HT1080 (cell line): ENCODE measurements at regions not wholly inside any gene's neighbourhood (a gene's known extent, or its start where the extent isn't known, plus 50 kb on each side); places are given as distances from the start of the nearest gene placed in this dataset.
"Not testable (repeated sequence)": the region's sequence is repeated elsewhere in the genome, so short reads cannot be mapped to it uniquely, and the experiment has no call there.

Source experiments
- DNase-seq: peaks from one replicate; pipeline ENCODE4 v3.0.0-alpha.2; 2015; ENCODE audit warnings: low read depth

- DNase-seq = no peak
These were observed 488.0 kb upstream of the CYLC2 start for GRCh38 chr9:102507044-102507687.

DNA sequence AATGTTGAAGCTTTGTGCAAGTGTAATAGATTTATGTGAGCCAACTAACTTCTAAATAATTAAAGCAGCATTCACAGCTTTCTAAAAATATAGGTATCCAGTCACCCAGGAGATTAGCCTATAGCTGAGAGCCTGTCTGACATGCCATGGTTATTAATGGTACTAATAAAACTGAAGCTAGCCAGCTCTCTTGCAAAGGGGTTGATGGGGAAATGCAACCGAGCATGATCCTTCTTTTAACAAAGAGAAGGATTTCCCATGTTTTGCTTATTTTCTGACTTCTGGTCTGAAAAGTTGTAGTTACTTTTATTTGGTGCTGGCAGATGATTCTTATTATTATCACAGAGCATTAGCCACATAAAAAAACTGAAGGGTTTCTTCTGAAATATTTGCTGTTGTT lies 488.7 kb upstream of the CYLC2 start:
- DNase-seq = no peak

DNA sequence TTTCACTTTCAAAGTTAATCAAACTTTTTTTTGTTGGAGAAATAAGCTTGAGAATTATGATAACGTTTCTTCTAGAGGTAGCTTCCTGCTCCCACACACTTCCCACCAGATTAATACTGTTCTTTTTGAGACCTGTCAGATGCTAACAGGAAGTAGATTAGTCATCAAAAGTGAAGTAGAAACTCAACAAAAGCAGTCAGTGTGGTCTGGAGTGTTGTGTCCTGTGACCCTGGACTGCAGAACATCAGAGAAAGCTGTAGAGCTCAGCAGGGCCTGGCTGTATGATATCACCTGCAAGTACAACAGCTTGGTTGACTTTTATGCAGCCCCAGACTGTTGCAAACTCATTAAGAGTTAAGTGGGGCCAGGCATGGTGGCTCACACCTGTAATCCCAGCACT lies 495.7 kb upstream of the CYLC2 start:
- DNase-seq = peak; percentile 90

GRCh38 chr9:102497709-102498108 lies 497.4 kb upstream of the CYLC2 start:
- no peak for DNase-seq

DNA sequence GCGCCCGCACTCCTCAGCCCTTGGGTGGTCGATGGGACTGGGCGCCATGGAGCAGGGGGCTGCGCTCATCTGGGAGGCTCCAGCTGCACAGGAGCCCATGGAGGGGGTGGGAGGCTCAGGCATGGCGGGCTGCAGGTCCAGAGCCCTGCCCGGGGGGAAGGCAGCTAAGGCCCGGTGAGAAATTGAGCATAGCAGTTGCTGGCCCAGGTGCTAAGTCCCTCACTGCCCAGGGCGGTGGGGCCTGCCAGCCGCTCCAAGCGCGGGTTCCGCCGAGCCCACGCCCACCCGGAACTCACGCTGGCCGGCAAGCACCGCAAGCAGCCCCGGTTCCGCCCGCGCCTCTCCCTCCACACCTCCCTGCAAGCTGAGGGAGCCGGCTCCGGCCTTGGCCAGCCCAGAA lies 508.2 kb upstream of the CYLC2 start:
- DNase-seq = not testable (repeated sequence)

- no peak for DNase-seq
These were observed 511.5 kb upstream of the CYLC2 start for GRCh38 chr9:102483651-102484050.

DNA sequence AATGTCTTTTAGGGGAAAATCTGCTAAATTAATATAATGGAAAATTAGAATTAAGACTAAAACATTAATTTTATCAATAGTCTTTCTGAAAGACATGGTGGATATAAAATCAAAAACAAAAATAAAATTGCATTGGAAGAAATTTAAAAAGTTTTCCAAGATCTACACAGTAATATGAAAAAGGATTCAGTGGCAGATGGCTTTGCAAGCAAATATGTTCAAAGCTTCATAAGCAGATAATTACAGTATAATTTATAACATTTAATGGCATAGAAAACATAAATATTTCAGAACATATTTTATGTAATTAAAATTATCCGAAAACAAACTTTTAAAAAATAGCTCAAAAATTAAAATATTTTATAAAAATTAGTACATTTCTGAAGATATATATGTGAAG lies 512.4 kb upstream of the CYLC2 start:
- DNase-seq = no peak

- DNase-seq = peak; percentile 97
These were observed 515.9 kb upstream of the CYLC2 start for GRCh38 chr9:102479191-102479590.

- no peak for DNase-seq
These were observed 520.8 kb upstream of the CYLC2 start for GRCh38 chr9:102474357-102474756.

DNA sequence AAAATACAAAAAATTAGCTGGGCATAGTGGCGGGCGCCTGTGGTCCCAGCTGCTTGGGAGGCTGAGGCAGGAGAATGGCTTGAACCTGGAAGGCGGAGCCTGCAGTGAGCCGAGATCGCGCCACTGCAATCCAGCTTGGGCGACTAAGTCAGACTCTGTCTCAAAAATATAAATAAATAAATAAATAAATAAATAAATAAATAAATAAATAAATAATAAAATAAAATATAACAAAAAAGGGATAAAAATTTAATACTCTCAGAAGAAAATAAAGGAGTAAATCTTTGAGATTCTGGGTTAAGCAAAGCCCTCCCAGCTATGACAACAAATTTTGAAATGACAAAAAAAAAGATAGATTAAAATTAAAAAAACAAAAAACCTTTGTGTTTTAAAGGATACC lies 525.7 kb upstream of the CYLC2 start:
- not testable (repeated sequence) for DNase-seq

DNA sequence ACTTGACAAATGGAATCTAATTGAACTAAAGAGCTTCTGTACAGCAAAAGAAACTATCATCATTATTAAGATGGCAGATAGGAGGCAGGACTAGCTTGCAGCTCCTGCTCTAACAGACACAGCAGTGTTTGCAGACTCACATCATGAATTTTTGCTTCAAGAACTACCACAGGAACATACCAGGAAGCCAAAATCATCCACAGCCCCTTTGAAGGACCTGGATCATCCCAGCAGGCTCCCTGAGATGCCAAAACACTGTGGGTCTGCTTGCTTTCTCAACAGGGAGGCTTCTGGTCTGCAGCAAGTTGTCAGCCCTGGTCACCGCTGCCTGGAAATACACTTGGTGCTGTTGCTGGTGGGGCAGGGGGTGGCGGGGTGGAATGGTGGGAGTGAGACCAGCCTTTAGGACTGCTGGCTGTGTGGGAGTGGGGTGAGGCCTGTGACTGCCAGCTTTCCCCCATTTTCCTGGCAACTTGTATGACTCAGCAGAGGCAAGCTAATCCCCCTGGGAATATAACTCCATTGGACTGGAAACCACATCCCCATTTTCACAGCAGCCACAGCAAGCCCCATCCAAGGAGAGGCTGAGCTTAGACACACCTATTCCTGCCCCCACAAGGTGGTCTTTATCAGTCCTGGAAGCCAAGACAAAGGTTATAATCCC lies 533.8 kb upstream of the CYLC2 start:
- DNase-seq = peak; percentile 68

GRCh38 chr9:102459828-102460227 lies 535.3 kb upstream of the CYLC2 start:
- peak; percentile 24 for DNase-seq

GRCh38 chr9:102456562-102456961 lies 538.6 kb upstream of the CYLC2 start:
- DNase-seq = no peak

GRCh38 chr9:102445906-102446305 lies 549.2 kb upstream of the CYLC2 start:
- no peak for DNase-seq

- DNase-seq = no peak
These were observed 549.9 kb upstream of the CYLC2 start for GRCh38 chr9:102445181-102445747.

DNA sequence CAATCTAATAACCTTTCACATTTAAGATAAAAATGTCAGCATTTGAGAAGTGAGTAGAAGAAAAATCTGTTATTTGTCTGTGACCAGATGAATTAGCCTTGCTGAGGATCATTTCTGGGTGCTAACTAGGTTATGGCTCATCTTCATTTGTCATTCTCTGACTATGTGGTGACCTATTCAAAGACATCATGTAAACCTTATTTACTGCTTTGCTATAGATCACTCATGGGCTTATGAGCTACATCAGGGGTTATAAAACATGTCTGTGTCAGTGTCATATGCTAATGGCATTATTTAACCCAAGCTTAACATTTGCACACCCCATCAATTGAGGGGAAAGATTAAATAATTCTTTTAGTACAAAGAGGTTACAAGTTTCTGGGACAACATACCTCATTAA lies 555.5 kb upstream of the CYLC2 start:
- no peak for DNase-seq

DNA sequence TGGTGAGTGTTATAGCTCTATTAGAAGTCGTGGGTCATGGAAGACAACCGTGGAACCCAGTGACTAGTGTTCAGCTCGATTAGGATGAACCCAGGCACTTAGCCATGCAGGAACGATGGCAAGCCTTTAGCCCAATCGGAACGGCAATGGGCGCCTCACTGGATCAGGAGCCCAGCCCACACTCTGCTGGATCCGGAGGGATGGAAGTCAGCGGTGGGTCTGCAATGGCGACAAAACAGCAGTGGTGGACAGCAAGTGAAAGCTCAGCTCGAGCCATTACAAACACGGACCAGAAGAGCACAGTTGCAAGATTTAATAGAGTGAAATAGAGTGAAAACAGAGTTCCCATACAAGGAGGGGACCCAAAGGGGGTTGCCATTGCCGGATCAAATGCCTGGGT lies 558.5 kb upstream of the CYLC2 start:
- not testable (repeated sequence) for DNase-seq

DNA sequence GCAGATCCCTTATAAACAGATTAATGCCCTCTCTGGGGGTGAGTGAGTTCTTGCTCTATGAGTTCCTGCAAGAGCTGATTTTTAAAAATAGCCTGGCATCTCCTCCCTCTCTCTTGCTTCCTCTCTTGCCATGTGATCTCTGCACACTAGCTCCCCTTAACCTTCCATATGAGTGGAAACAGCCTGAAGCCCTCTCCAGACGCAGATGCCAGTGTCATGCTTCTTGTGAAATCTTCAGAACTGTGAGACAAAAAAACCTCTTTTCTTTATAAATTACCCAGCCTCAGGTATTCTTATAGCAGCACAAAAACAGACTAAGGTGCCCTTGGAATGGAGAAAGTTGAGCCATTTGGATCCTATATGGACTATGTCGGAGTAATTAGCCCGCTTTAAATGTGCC lies 559.7 kb upstream of the CYLC2 start:
- DNase-seq = no peak

DNA sequence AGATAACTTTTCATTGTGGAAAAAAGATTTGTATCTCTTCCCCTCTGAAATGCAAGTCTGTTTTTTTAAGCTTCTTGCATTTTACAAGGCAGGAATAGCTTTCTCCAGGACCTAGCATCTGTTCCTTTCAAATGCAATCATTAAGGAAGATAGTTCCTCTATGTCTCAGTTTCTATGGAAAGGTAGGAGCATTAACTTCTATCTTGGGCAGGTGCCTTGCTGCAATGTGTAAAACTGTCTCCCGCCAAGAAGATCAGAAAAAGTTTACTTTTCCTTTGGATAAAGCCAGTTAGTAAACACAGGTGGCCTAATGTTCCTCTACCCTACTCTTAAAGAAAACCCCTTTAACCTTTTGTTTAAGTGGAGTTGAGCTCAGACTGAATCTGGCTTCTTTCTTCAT lies 560.6 kb upstream of the CYLC2 start:
- DNase-seq = no peak

GRCh38 chr9:102428305-102428704 lies 566.8 kb upstream of the CYLC2 start:
- DNase-seq = no peak

DNA sequence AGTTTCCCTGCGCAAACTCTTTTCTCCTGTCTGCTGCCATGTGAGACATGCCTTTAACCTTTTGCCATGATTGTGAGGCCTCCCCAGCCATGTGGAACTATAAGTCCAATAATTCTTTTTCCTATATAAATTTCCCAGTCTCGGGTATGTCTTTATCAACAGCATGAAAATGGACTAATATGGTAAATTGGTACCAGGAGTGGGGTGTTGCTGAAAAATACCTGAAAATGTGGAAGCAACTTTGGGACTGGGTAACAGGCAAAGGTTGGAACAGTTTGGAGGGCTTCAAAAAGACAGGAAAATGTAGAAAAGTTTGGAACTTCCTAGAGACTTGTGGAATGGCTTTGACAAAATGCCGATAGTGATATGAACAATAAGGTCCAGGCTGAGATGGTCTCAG lies 578.9 kb upstream of the CYLC2 start:
- not testable (repeated sequence) for DNase-seq

- peak; percentile 5 for DNase-seq
These were observed 589.8 kb upstream of the CYLC2 start for GRCh38 chr9:102405218-102405867.

GRCh38 chr9:102403514-102403913 lies 591.6 kb upstream of the CYLC2 start:
- no peak for DNase-seq
